Skeletal muscle satellite cell (primary cell): ENCODE measurements at regions not wholly inside any gene's neighbourhood (a gene's known extent, or its start where the extent isn't known, plus 50 kb on each side); places are given as distances from the start of the nearest gene placed in this dataset.
"Not testable (repeated sequence)": the region's sequence is repeated elsewhere in the genome, so short reads cannot be mapped to it uniquely, and the experiment has no call there.

Experiments
- H3K27me3 ChIP-seq: 2 replicates; pipeline ENCODE4 v1.7.0; 2013; ENCODE audit warnings: low read length; ENCODE audit not compliant: control insufficient read depth, insufficient read depth
- H3K36me3 ChIP-seq: 2 replicates; pipeline ENCODE4 v1.7.0; 2013; ENCODE audit warnings: mild to moderate bottlenecking, control low read depth, low read length; ENCODE audit not compliant: insufficient read depth
- H3K4me1 ChIP-seq: 2 replicates; pipeline ENCODE4 v1.7.0; 2013; ENCODE audit warnings: low read length; ENCODE audit not compliant: control insufficient read depth, insufficient read depth
- H3K4me2 ChIP-seq: 2 replicates; pipeline ENCODE4 v1.7.0; 2013; ENCODE audit warnings: mild to moderate bottlenecking, low read length
- H3K4me3 ChIP-seq: 2 replicates; pipeline ENCODE4 v1.7.0; 2013; ENCODE audit warnings: low read length
- H3K9ac ChIP-seq: 2 replicates; pipeline ENCODE4 v1.7.0; 2013; ENCODE audit warnings: mild to moderate bottlenecking, low read depth, low read length, moderate library complexity
- H3K9me3 ChIP-seq: replicated peaks from 2 replicates; pipeline ENCODE4 v1.7.0; 2013; ENCODE audit warnings: mild to moderate bottlenecking, control low read depth, low read length

DNA sequence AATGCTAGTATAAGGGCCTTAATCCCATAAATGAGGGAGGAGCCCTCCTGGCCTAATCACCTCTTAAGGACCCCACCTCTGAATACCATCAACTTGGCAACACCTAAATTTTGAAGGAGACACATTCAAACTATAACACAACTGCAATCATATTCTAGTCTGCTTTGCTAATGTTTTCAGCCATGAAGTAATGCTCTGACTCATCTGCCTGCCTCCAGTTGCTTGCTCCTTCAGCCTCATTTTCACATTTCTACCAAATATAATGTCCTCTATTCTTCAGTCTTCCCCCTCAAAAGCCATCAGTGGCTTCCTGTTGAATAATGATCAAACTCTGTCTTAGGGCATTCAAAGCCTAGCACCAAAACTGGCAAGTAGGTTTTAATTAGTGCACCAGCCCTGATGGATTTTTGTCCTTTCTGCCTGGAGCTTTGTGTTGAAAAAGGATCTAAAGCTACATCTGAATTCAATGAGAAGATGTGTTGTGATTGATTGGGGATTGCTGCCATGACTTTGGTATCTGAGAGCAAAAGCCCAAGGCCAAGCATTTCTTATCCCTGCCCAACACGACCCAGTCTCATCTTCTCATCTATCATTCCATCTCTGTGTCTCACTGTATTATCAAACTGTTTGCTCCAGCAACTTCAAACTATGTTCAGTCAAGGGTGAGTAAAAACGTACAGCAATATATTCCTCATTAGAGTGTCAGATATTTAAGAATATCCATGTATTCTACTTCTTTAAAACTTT, 140.8 kb upstream of the ELAC2 start:
- Histone ChIP-seq H3K4me2 (no peak overlapping the region), H3K27me3 (no peaks in the 10 kb centered on the region), H3K9ac (no peak overlapping the region), H3K9me3 (no peaks in the 10 kb centered on the region), H3K4me1 (no peaks in the 10 kb centered on the region), H3K4me3 (no peak overlapping the region), H3K36me3 (no peaks in the 10 kb centered on the region)

GRCh38 chr17:13157656-13158055, 139.8 kb upstream of the ELAC2 start:
- Histone ChIP-seq H3K9me3 (no peaks in the 10 kb centered on the region), H3K9ac (no peak overlapping the region), H3K36me3 (no peaks in the 10 kb centered on the region), H3K4me1 (no peaks in the 10 kb centered on the region), H3K27me3 (no peaks in the 10 kb centered on the region), H3K4me2 (no peak overlapping the region), H3K4me3 (no peak overlapping the region)

DNA sequence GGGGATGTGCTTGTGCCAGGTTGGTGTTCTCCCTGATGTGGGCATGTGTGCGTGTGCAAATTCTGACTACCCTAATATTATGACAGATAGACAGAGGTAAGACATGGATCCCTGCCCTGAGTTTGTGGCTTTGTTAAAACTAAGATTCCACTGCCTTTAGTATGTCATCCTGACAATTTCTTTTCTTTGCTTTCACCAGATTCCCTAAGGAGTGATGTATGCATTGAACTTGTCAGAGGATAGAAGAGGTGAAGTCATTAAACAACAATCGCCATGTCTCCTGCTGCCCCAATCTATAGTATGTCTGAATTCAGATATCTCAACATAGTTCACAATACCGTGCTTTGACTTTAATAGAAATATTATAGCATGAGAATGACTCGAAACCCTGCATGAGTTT, 137.1 kb upstream of the ELAC2 start:
- H3K4me3 ChIP-seq = no peak overlapping the region
- no peaks in the 10 kb centered on the region for H3K36me3 ChIP-seq

DNA sequence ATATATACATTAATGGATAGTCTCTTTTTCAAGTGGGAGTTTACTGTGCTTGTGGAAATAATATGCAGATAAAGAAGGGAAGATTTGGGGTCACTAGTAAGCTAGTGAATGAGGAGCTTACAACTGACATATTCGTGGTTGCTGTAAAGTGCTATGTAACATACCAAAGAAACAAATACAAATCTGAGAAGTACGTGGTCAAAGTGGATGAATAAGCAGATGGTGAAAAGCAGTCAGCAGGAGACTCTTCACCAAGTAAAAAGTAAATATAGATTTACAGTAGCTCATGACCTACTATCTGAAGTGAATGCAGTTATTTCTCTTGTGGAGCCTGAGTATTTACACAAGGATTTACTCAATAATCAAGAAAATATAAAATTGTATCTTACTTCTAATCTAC, 136.6 kb upstream of the ELAC2 start:
- Histone ChIP-seq H3K9me3 (no peaks in the 10 kb centered on the region), H3K4me2 (no peak overlapping the region)

More for the DNA sequence above, 137.1 kb upstream of the ELAC2 start:
- no peaks in the 10 kb centered on the region for H3K4me1 ChIP-seq
- H3K9me3 ChIP-seq = no peaks in the 10 kb centered on the region
- no peaks in the 10 kb centered on the region for H3K27me3 ChIP-seq
- H3K4me2 ChIP-seq = no peak overlapping the region
- H3K9ac ChIP-seq = no peak overlapping the region

GRCh38 chr17:13153036-13153435, 135.2 kb upstream of the ELAC2 start:
- Histone ChIP-seq H3K9ac (no peak overlapping the region), H3K27me3 (no peaks in the 10 kb centered on the region), H3K4me2 (no peak overlapping the region), H3K4me1 (no peaks in the 10 kb centered on the region), H3K36me3 (no peaks in the 10 kb centered on the region), H3K4me3 (no peak overlapping the region), H3K9me3 (no peaks in the 10 kb centered on the region)

More for the DNA sequence above, 136.6 kb upstream of the ELAC2 start:
- H3K27me3 ChIP-seq = no peaks in the 10 kb centered on the region
- no peaks in the 10 kb centered on the region for H3K4me1 ChIP-seq
- no peaks in the 10 kb centered on the region for H3K36me3 ChIP-seq
- no peak overlapping the region for H3K9ac ChIP-seq
- no peak overlapping the region for H3K4me3 ChIP-seq

DNA sequence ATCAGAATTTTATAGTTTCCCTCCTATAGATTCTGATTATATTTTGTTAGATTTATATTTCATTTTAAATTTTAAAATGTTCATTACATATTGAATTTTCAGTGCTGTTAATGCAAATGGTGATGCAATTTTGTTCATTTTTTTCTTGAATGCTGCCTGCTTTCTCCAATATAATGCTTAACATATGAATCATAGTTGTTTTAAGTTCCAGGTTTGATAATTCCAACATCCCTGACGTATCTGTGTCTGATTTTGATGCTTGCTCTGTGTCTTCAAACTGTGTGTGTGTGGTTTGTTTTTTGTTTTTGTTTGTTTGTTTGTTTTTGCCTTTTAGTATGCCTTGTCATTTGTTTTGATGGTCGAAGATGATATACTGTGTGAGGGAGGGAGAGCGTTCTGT, 134.7 kb upstream of the ELAC2 start:
- Histone ChIP-seq H3K4me1 (no peaks in the 10 kb centered on the region), H3K4me2 (no peak overlapping the region), H3K9me3 (no peaks in the 10 kb centered on the region), H3K9ac (no peak overlapping the region), H3K36me3 (no peaks in the 10 kb centered on the region), H3K27me3 (no peaks in the 10 kb centered on the region), H3K4me3 (no peak overlapping the region)

- not testable (repeated sequence) for H3K4me1 ChIP-seq, H3K9ac ChIP-seq, H3K36me3 ChIP-seq, H3K4me2 ChIP-seq, H3K4me3 ChIP-seq, H3K27me3 ChIP-seq, H3K9me3 ChIP-seq
Measured at GRCh38 chr17:13150738-13151137, 132.9 kb upstream of the ELAC2 start.

DNA sequence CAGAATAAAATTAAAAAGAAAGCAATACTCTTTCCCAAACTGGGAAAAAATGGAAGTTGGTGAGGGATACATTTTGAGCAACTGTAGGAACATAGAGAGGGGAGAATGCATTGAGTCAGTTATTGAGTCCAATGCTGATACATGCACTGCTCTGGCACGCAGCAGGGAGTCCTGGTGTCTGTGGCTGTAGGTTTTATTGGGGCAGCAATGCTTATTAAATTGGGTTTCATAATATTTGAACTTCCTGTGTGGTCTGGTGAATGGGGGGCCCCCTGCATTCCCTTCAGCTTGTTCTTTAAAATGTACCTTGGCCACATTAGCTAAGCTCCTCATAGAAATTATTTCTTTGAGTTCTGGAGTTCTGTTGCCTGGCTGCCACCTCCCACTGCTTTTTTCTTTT, 125.2 kb upstream of the ELAC2 start:
- Histone ChIP-seq H3K9me3 (no peaks in the 10 kb centered on the region), H3K4me1 (no peaks in the 10 kb centered on the region), H3K36me3 (no peaks in the 10 kb centered on the region), H3K4me2 (no peak overlapping the region), H3K4me3 (no peak overlapping the region), H3K9ac (no peak overlapping the region), H3K27me3 (no peaks in the 10 kb centered on the region)

DNA sequence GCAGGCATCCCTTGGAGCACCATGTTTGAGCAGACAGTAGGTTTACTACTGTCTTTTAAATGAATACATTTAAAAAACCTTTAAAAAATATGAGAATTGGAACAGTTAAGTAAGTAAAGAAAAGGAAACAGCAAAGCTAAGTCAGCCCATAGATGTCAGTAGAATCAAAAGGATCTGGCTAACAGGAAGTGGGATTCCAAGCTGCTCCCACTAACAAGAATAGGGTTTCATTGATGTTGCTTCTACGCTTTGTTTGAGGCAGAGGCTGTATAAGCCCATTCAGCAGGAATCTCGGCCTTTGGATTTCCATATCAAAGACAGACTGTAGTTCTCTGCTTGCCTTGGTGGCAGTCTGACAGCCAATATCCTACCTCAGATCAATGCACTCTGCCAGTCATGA, 122.9 kb upstream of the ELAC2 start:
- no peak overlapping the region for H3K9ac ChIP-seq
- peaks cover 1% of the 10 kb centered on the region for H3K27me3 ChIP-seq
- H3K4me1 ChIP-seq = no peaks in the 10 kb centered on the region
- H3K36me3 ChIP-seq = no peaks in the 10 kb centered on the region
- no peaks in the 10 kb centered on the region for H3K9me3 ChIP-seq
- H3K4me3 ChIP-seq = no peak overlapping the region
- H3K4me2 ChIP-seq = no peak overlapping the region

- no peak overlapping the region for H3K4me2 ChIP-seq
- H3K4me1 ChIP-seq = no peaks in the 10 kb centered on the region
- no peaks in the 10 kb centered on the region for H3K36me3 ChIP-seq
- H3K9ac ChIP-seq = no peak overlapping the region
- no peak overlapping the region for H3K4me3 ChIP-seq
- no peaks in the 10 kb centered on the region for H3K9me3 ChIP-seq
- peaks cover 3% of the 10 kb centered on the region for H3K27me3 ChIP-seq
Measured at GRCh38 chr17:13135506-13135905, 117.7 kb upstream of the ELAC2 start.

- Histone ChIP-seq H3K9ac (no peak overlapping the region), H3K4me1 (no peaks in the 10 kb centered on the region), H3K4me3 (no peak overlapping the region), H3K4me2 (no peak overlapping the region), H3K9me3 (no peaks in the 10 kb centered on the region), H3K36me3 (no peaks in the 10 kb centered on the region), H3K27me3 (peaks cover 3% of the 10 kb centered on the region)
Measured at GRCh38 chr17:13134076-13134475, 116.2 kb upstream of the ELAC2 start.

DNA sequence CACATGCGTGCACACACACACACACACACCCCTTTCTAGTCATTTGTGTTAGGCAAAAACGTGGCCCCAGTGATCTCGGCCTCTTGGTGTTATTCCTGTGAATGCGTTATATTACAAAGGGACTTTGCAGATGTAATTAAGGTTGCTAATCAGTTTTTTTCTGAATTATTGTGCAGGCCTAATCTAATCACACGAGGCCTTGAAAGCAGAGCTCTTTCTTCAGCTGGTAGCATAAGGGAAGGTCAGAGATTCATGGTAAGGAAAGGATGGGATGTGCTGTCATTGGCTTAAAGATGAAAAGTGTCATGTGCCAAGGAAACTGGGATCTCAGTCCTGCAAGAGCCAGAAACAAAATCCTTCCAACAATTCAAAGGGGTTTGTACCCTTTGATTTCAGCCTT, 113.4 kb upstream of the ELAC2 start:
- no peaks in the 10 kb centered on the region for H3K36me3 ChIP-seq
- no peaks in the 10 kb centered on the region for H3K4me1 ChIP-seq
- no peaks in the 10 kb centered on the region for H3K9me3 ChIP-seq
- no peak overlapping the region for H3K9ac ChIP-seq
- H3K4me2 ChIP-seq = no peak overlapping the region
- no peak overlapping the region for H3K4me3 ChIP-seq
- H3K27me3 ChIP-seq = peaks cover 6% of the 10 kb centered on the region
